ENCODE measurements at regions not wholly inside any gene's neighbourhood (a gene's known extent, or its start where the extent isn't known, plus 50 kb on each side); places are given as distances from the start of the nearest gene placed in this dataset.

GRCh38 chr12:69123919-69124638 lies 115.3 kb upstream of the CPSF6 start:
- H3K36me3 ChIP-seq (ENCODE audit: insufficient read depth, low read length): no peaks in the 10 kb centered on the region
- H2AFZ ChIP-seq (ENCODE audit: low read length): no peak overlapping the region
- H3K27me3 ChIP-seq (ENCODE audit: insufficient read depth, low read length): peaks cover 15% of the 10 kb centered on the region
- no peak overlapping the region for H3K27ac ChIP-seq (ENCODE audit: low read depth, low read length)
- no peak overlapping the region for H3K4me3 ChIP-seq (ENCODE audit: insufficient read depth, low read length)
- no peaks in the 10 kb centered on the region for H3K9me3 ChIP-seq (ENCODE audit: low read depth, low read length)
- TF ChIP-seq CTCF (IDR thresholded peaks at IDR 0.05; ENCODE audit: extremely low read depth, low read depth, low read length): no peak
- H4K20me1 ChIP-seq (ENCODE audit: insufficient read depth, low read length): no peaks in the 10 kb centered on the region
- H3K4me2 ChIP-seq (ENCODE audit: insufficient read depth, low read length): no peak overlapping the region
- H3K79me2 ChIP-seq (ENCODE audit: insufficient read depth, low read length): no peaks in the 10 kb centered on the region
- no peak for DNase-seq (ENCODE audit: insufficient read length, low spot score, missing footprints)
- H3K4me1 ChIP-seq (ENCODE audit: insufficient read depth, low read length): no peaks in the 10 kb centered on the region

GRCh38 chr12:69129017-69129416 lies 110.4 kb upstream of the CPSF6 start:
- Histone ChIP-seq H3K4me2 (ENCODE audit: insufficient read depth, low read length) (no peak overlapping the region), H3K4me3 (ENCODE audit: insufficient read depth, low read length) (no peak overlapping the region), H3K27me3 (ENCODE audit: insufficient read depth, low read length) (peaks cover 9% of the 10 kb centered on the region), H3K27ac (ENCODE audit: low read depth, low read length) (no peak overlapping the region), H3K4me1 (ENCODE audit: insufficient read depth, low read length) (no peaks in the 10 kb centered on the region), H2AFZ (ENCODE audit: low read length) (no peak overlapping the region), H3K79me2 (ENCODE audit: insufficient read depth, low read length) (no peaks in the 10 kb centered on the region), H3K9me3 (ENCODE audit: low read depth, low read length) (no peaks in the 10 kb centered on the region), H4K20me1 (ENCODE audit: insufficient read depth, low read length) (no peaks in the 10 kb centered on the region), H3K36me3 (ENCODE audit: insufficient read depth, low read length) (no peaks in the 10 kb centered on the region)
- no peak for TF ChIP-seq CTCF (IDR thresholded peaks at IDR 0.05; ENCODE audit: extremely low read depth, low read depth, low read length)
- DNase-seq (ENCODE audit: insufficient read length, low spot score, missing footprints): no peak

- no peak for TF ChIP-seq CTCF (IDR thresholded peaks at IDR 0.05; ENCODE audit: extremely low read depth, low read depth, low read length)
- DNase-seq (ENCODE audit: insufficient read length, low spot score, missing footprints): no peak
- H3K36me3 ChIP-seq (ENCODE audit: insufficient read depth, low read length): no peaks in the 10 kb centered on the region
These were observed 109.8 kb upstream of the CPSF6 start for GRCh38 chr12:69129564-69129963.

GRCh38 chr12:69130064-69130463 lies 109.3 kb upstream of the CPSF6 start:
- Histone ChIP-seq H3K79me2 (ENCODE audit: insufficient read depth, low read length) (no peaks in the 10 kb centered on the region), H3K36me3 (ENCODE audit: insufficient read depth, low read length) (no peaks in the 10 kb centered on the region), H2AFZ (ENCODE audit: low read length) (no peak overlapping the region), H4K20me1 (ENCODE audit: insufficient read depth, low read length) (no peaks in the 10 kb centered on the region), H3K9me3 (ENCODE audit: low read depth, low read length) (no peaks in the 10 kb centered on the region), H3K4me3 (ENCODE audit: insufficient read depth, low read length) (no peak overlapping the region), H3K27ac (ENCODE audit: low read depth, low read length) (no peak overlapping the region), H3K27me3 (ENCODE audit: insufficient read depth, low read length) (peaks cover 4% of the 10 kb centered on the region), H3K4me1 (ENCODE audit: insufficient read depth, low read length) (no peaks in the 10 kb centered on the region), H3K4me2 (ENCODE audit: insufficient read depth, low read length) (no peak overlapping the region)
- DNase-seq (ENCODE audit: insufficient read length, low spot score, missing footprints): peak; percentile 29
- TF ChIP-seq CTCF (IDR thresholded peaks at IDR 0.05; ENCODE audit: extremely low read depth, low read depth, low read length): peak; percentile 42

More at GRCh38 chr12:69129564-69129963, 109.8 kb upstream of the CPSF6 start:
- Histone ChIP-seq H4K20me1 (ENCODE audit: insufficient read depth, low read length) (no peaks in the 10 kb centered on the region), H3K79me2 (ENCODE audit: insufficient read depth, low read length) (no peaks in the 10 kb centered on the region), H3K9me3 (ENCODE audit: low read depth, low read length) (no peaks in the 10 kb centered on the region), H3K27ac (ENCODE audit: low read depth, low read length) (no peak overlapping the region), H3K27me3 (ENCODE audit: insufficient read depth, low read length) (peaks cover 4% of the 10 kb centered on the region), H3K4me3 (ENCODE audit: insufficient read depth, low read length) (no peak overlapping the region), H2AFZ (ENCODE audit: low read length) (no peak overlapping the region), H3K4me2 (ENCODE audit: insufficient read depth, low read length) (no peak overlapping the region), H3K4me1 (ENCODE audit: insufficient read depth, low read length) (no peaks in the 10 kb centered on the region)

Measured in osteoblast (primary cell).